Ishikawa (cell line): ENCODE measurements at regions not wholly inside any gene's neighbourhood (a gene's known extent, or its start where the extent isn't known, plus 50 kb on each side); places are given as distances from the start of the nearest gene placed in this dataset.

ENCODE experiments used
- CEBPB ChIP-seq: IDR thresholded peaks from 2 replicates; pipeline ENCODE4 v1.6.1; 2012
- CREB1 ChIP-seq: IDR thresholded peaks from 2 replicates; pipeline ENCODE4 v1.6.1; 2012; ENCODE audit warnings: low read depth
- EGR1 ChIP-seq: IDR thresholded peaks from 2 replicates; pipeline ENCODE4 v1.6.1; 2012
- EP300 ChIP-seq: IDR thresholded peaks from 2 replicates; pipeline ENCODE4 v1.6.1; 2012; ENCODE audit warnings: borderline replicate concordance
- FOXM1 ChIP-seq: IDR thresholded peaks from 2 replicates; pipeline ENCODE4 v1.6.1; 2012; ENCODE audit warnings: low read depth, borderline replicate concordance
- MAX ChIP-seq: IDR thresholded peaks from 2 replicates; pipeline ENCODE4 v1.6.1; 2012
- NFIC ChIP-seq: IDR thresholded peaks from 2 replicates; pipeline ENCODE4 v1.6.1; 2012
- RAD21 ChIP-seq: IDR thresholded peaks from 2 replicates; pipeline ENCODE4 v1.6.1; 2012; ENCODE audit warnings: low read depth
- REST ChIP-seq: IDR thresholded peaks from 2 replicates; pipeline ENCODE4 v1.6.1; 2012; ENCODE audit warnings: low read depth, mild to moderate bottlenecking
- TAF1 ChIP-seq: IDR thresholded peaks from 2 replicates; pipeline ENCODE4 v1.6.1; 2012; ENCODE audit warnings: low read depth, mild to moderate bottlenecking
- TCF12 ChIP-seq: IDR thresholded peaks from 2 replicates; pipeline ENCODE4 v1.6.1; 2012; ENCODE audit warnings: low read depth
- TEAD4 ChIP-seq: IDR thresholded peaks from 2 replicates; pipeline ENCODE4 v1.6.1; 2012
- USF1 ChIP-seq: IDR thresholded peaks from 2 replicates; pipeline ENCODE4 v1.6.1; 2012
- YY1 ChIP-seq: IDR thresholded peaks from 2 replicates; pipeline ENCODE4 v1.6.1; 2012; ENCODE audit warnings: low read depth
- ZBTB7A ChIP-seq: IDR thresholded peaks from 2 replicates; pipeline ENCODE4 v1.6.1; 2012; ENCODE audit warnings: low read depth

- no peak for TF ChIP-seq NFIC
- peak; percentile 90 for TF ChIP-seq RAD21
- TF ChIP-seq REST, result no peak
Measured at GRCh38 chr7:12067156-12067831, 143.8 kb upstream of the TMEM106B start.

DNA sequence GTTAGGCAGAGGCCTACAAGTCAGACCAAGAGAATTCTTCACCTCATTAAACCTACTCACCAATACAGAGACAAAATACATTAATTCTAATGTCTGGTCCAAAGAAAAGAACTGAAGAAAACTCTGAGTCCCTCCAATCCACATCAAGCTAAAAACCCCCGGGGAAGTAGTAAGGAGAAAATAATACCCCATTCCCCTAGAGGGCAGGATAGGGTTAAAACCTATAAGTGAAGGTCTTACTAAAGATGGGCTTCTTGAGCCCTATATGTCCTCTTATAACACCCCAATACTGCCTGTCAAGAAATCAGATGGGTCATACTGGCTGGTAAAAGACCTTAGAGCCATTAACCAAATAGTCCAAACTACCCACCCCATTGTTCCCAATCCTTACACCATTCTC, 141.3 kb upstream of the TMEM106B start:
- TF ChIP-seq EGR1 (no peak), NFIC (no peak), YY1 (no peak), CEBPB (no peak), USF1 (no peak), FOXM1 (no peak), MAX (no peak), CREB1 (no peak), EP300 (no peak), TCF12 (no peak), REST (no peak), TEAD4 (no peak), RAD21 (no peak), TAF1 (no peak), ZBTB7A (no peak)

GRCh38 chr7:12074889-12075288, 136.2 kb upstream of the TMEM106B start:
- TF ChIP-seq YY1, result no peak
- no peak for TF ChIP-seq MAX
- TF ChIP-seq NFIC, result no peak
- TF ChIP-seq EGR1, result no peak
- no peak for TF ChIP-seq USF1
- TF ChIP-seq EP300, result no peak
- no peak for TF ChIP-seq TAF1
- TF ChIP-seq TCF12, result no peak
- TF ChIP-seq TEAD4, result no peak
- TF ChIP-seq RAD21, result no peak
- no peak for TF ChIP-seq FOXM1
- no peak for TF ChIP-seq ZBTB7A
- no peak for TF ChIP-seq REST
- TF ChIP-seq CREB1, result no peak
- no peak for TF ChIP-seq CEBPB

GRCh38 chr7:12080006-12080405, 131.1 kb upstream of the TMEM106B start:
- TF ChIP-seq EGR1 (no peak), TCF12 (no peak), MAX (no peak), ZBTB7A (no peak), CEBPB (no peak), RAD21 (no peak), TAF1 (no peak), USF1 (no peak)
